OCI-M1 (cell line): ENCODE measurements at regions not wholly inside any gene's neighbourhood (a gene's known extent, or its start where the extent isn't known, plus 50 kb on each side); places are given as distances from the start of the nearest gene placed in this dataset.

Experiments used
- DNase-seq: peaks from one replicate; lab custom pipeline; 2025; lab: John Stamatoyannopoulos, UW

- DNase-seq, result no peak
Observed at GRCh38 chr19:28883241-28883693, 329.7 kb downstream of the UQCRFS1 start.

- DNase-seq, result no peak
Observed at GRCh38 chr19:28882818-28883217, 330.1 kb downstream of the UQCRFS1 start.

- DNase-seq, result no peak
Observed at GRCh38 chr19:28881616-28882015, 331.3 kb downstream of the UQCRFS1 start.

GRCh38 chr19:28880735-28881401, 332.1 kb downstream of the UQCRFS1 start:
- DNase-seq, result no peak

GRCh38 chr19:28878862-28879566, 333.9 kb downstream of the UQCRFS1 start:
- DNase-seq, result peak; percentile 88

- DNase-seq, result no peak
Observed at GRCh38 chr19:28876609-28877123, 336.3 kb downstream of the UQCRFS1 start.

GRCh38 chr19:28874742-28875141, 338.2 kb downstream of the UQCRFS1 start:
- DNase-seq, result no peak

GRCh38 chr19:28873301-28873700, 339.6 kb downstream of the UQCRFS1 start:
- no peak for DNase-seq

- no peak for DNase-seq
Observed at GRCh38 chr19:28871099-28871725, 341.7 kb downstream of the UQCRFS1 start.

- no peak for DNase-seq
Observed at GRCh38 chr19:28869459-28869858, 343.5 kb downstream of the UQCRFS1 start.

GRCh38 chr19:28868836-28869235, 344.1 kb downstream of the UQCRFS1 start:
- DNase-seq, result no peak

GRCh38 chr19:28867978-28868377, 345.0 kb downstream of the UQCRFS1 start:
- no peak for DNase-seq

- DNase-seq, result no peak
Observed at GRCh38 chr19:28864577-28865042, 348.3 kb downstream of the UQCRFS1 start.

GRCh38 chr19:28864024-28864503, 348.9 kb downstream of the UQCRFS1 start:
- DNase-seq, result no peak

- no peak for DNase-seq
Observed at GRCh38 chr19:28862238-28862637, 350.7 kb downstream of the UQCRFS1 start.

- no peak for DNase-seq
Observed at GRCh38 chr19:28859811-28860210, 353.1 kb downstream of the UQCRFS1 start.

- DNase-seq, result no peak
Observed at GRCh38 chr19:28858933-28859332, 354.0 kb downstream of the UQCRFS1 start.

- DNase-seq, result no peak
Observed at GRCh38 chr19:28857967-28858366, 355.0 kb downstream of the UQCRFS1 start.

- DNase-seq, result no peak
Observed at GRCh38 chr19:28855216-28855615, 357.7 kb downstream of the UQCRFS1 start.

- no peak for DNase-seq
Observed at GRCh38 chr19:28847468-28847867, 365.5 kb downstream of the UQCRFS1 start.

- DNase-seq, result no peak
Observed at GRCh38 chr19:28846094-28846812, 366.7 kb downstream of the UQCRFS1 start.
